GM12892 (cell line): ENCODE measurements at regions not wholly inside any gene's neighbourhood (a gene's known extent, or its start where the extent isn't known, plus 50 kb on each side); places are given as distances from the start of the nearest gene placed in this dataset.

Source experiments
- POLR2A ChIP-seq: IDR thresholded peaks from 2 replicates; pipeline ENCODE4 v1.6.1; 2011; ENCODE audit warnings: low read depth, low read length, control low read depth
- TAF1 ChIP-seq: IDR thresholded peaks from 2 replicates; pipeline ENCODE4 v1.6.1; 2011; ENCODE audit warnings: low read depth, mild to moderate bottlenecking, control low read depth, low read length, borderline replicate concordance

DNA sequence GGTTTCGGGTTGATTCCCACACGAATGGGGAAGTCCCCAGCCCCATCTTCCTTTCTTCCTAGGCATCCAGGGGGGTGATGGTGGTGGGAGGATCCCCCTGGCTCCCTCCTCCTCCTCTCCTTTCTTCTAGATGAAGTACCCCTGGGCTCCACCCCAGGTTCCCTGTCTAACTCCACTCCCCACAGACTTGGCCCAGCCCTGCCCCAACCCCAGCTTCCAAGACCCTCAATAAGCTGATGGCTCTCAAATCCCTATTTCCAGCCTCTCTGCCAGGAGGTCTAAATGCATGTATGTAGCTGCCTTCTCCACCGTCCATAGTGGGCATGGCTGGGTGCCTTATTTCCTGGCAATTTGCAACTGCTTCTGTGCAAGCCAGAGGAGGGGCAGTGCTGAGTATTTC is 383.7 kb downstream of the BCL11B start:
- TF ChIP-seq TAF1: no peak
- TF ChIP-seq POLR2A: no peak
